Duodenal mucosa (tissue), 2 donors: ENCODE measurements at regions not wholly inside any gene's neighbourhood (a gene's known extent, or its start where the extent isn't known, plus 50 kb on each side); places are given as distances from the start of the nearest gene placed in this dataset.
"Not testable (repeated sequence)": the region's sequence is repeated elsewhere in the genome, so short reads cannot be mapped to it uniquely, and the experiment has no call there.

ENCODE experiments used
- H3K27ac ChIP-seq: one replicate; pipeline ENCODE4 v1.7.0; 2013; ENCODE audit warnings: low read depth, low read length
- H3K27me3 ChIP-seq, 2 donors: one replicate each; pipeline ENCODE4 v1.7.0; 2013; ENCODE audit warnings: low read length in 2 of 2, control low read depth in 1 of 2; ENCODE audit not compliant: insufficient read depth in 2 of 2, control insufficient read depth in 1 of 2
- H3K36me3 ChIP-seq, 2 donors: one replicate each; pipeline ENCODE4 v1.7.0; 2013; ENCODE audit warnings: low read length in 2 of 2, control low read depth in 1 of 2; ENCODE audit not compliant: insufficient read depth in 2 of 2, control insufficient read depth in 1 of 2
- H3K4me1 ChIP-seq, 2 donors: one replicate each; pipeline ENCODE4 v1.7.0; 2013; ENCODE audit warnings: low read length in 2 of 2, control low read depth in 1 of 2; ENCODE audit not compliant: insufficient read depth in 2 of 2, control insufficient read depth in 1 of 2
- H3K4me3 ChIP-seq, 2 donors: one replicate each; pipeline ENCODE4 v1.7.0; 2013; ENCODE audit warnings: low read length in 2 of 2, low read depth in 1 of 2
- H3K9ac ChIP-seq, 2 donors: one replicate each; pipeline ENCODE4 v1.7.0; 2013; ENCODE audit warnings: low read length in 2 of 2, low read depth in 1 of 2
- H3K9me3 ChIP-seq, 2 donors: one replicate each; pipeline ENCODE4 v1.7.0; 2013; ENCODE audit warnings: low read length in 2 of 2, control low read depth in 1 of 2; ENCODE audit not compliant: control insufficient read depth in 1 of 2

- no peak overlapping the region for H3K27ac ChIP-seq
Measured at GRCh38 chr7:52168085-52168484, 851.5 kb upstream of the COBL start.

GRCh38 chr7:52163311-52163710 lies 846.7 kb upstream of the COBL start:
- Histone ChIP-seq H3K27me3 (no peaks in the 10 kb centered on the region), H3K4me3 (no peak overlapping the region)

More at GRCh38 chr7:52168085-52168484, 851.5 kb upstream of the COBL start:
- Histone ChIP-seq H3K36me3 (no peaks in the 10 kb centered on the region), H3K27me3 (no peaks in the 10 kb centered on the region), H3K4me1 (no peaks in the 10 kb centered on the region), H3K9ac (no peak overlapping the region), H3K9me3 (no peaks in the 10 kb centered on the region), H3K4me3 (no peak overlapping the region)

GRCh38 chr7:52161483-52161882 lies 844.9 kb upstream of the COBL start:
- Histone ChIP-seq H3K9ac (no peak overlapping the region), H3K27ac (no peak overlapping the region), H3K36me3 (no peaks in the 10 kb centered on the region), H3K4me1 (no peaks in the 10 kb centered on the region), H3K27me3 (no peaks in the 10 kb centered on the region), H3K9me3 (no peaks in the 10 kb centered on the region), H3K4me3 (no peak overlapping the region)

More at GRCh38 chr7:52163311-52163710, 846.7 kb upstream of the COBL start:
- no peaks in the 10 kb centered on the region for H3K36me3 ChIP-seq
- no peaks in the 10 kb centered on the region for H3K4me1 ChIP-seq
- no peak overlapping the region for H3K27ac ChIP-seq
- no peak overlapping the region for H3K9ac ChIP-seq
- H3K9me3 ChIP-seq: no peaks in the 10 kb centered on the region

- not testable (repeated sequence) for H3K27ac ChIP-seq
Measured at GRCh38 chr7:52159421-52159820, 842.8 kb upstream of the COBL start.

GRCh38 chr7:52154382-52154781 lies 837.8 kb upstream of the COBL start:
- Histone ChIP-seq H3K4me3 (no peak overlapping the region), H3K4me1 (peaks cover 0 to 7% of the 10 kb centered on the region in 2 donors), H3K36me3 (no peaks in the 10 kb centered on the region), H3K27ac (no peak overlapping the region), H3K27me3 (no peaks in the 10 kb centered on the region), H3K9ac (no peak overlapping the region), H3K9me3 (no peaks in the 10 kb centered on the region)

More at GRCh38 chr7:52159421-52159820, 842.8 kb upstream of the COBL start:
- H3K4me1 ChIP-seq, H3K36me3 ChIP-seq, H3K27me3 ChIP-seq, H3K4me3 ChIP-seq, H3K9ac ChIP-seq, H3K9me3 ChIP-seq: not testable (repeated sequence)

- no peak overlapping the region for H3K9ac ChIP-seq
- H3K4me3 ChIP-seq: no peak overlapping the region
- no peak overlapping the region for H3K27ac ChIP-seq
- H3K27me3 ChIP-seq: no peaks in the 10 kb centered on the region
- no peaks in the 10 kb centered on the region for H3K36me3 ChIP-seq
- H3K4me1 ChIP-seq: peaks cover 0 to 26% of the 10 kb centered on the region in 2 donors
- no peaks in the 10 kb centered on the region for H3K9me3 ChIP-seq
Measured at GRCh38 chr7:52151559-52151958, 835.0 kb upstream of the COBL start.

- no peak overlapping the region for H3K27ac ChIP-seq
Measured at GRCh38 chr7:52150952-52151351, 834.3 kb upstream of the COBL start.

GRCh38 chr7:52146871-52147634 lies 830.4 kb upstream of the COBL start:
- no peak overlapping the region for H3K9ac ChIP-seq

More at GRCh38 chr7:52150952-52151351, 834.3 kb upstream of the COBL start:
- Histone ChIP-seq H3K9ac (no peak overlapping the region), H3K27me3 (no peaks in the 10 kb centered on the region), H3K9me3 (no peaks in the 10 kb centered on the region), H3K36me3 (no peaks in the 10 kb centered on the region), H3K4me1 (peaks cover 0 to 26% of the 10 kb centered on the region in 2 donors), H3K4me3 (no peak overlapping the region)

GRCh38 chr7:52143219-52143618 lies 826.6 kb upstream of the COBL start:
- Histone ChIP-seq H3K27me3 (no peaks in the 10 kb centered on the region), H3K36me3 (no peaks in the 10 kb centered on the region), H3K4me3 (no peak overlapping the region)

More at GRCh38 chr7:52146871-52147634, 830.4 kb upstream of the COBL start:
- Histone ChIP-seq H3K27ac (no peak overlapping the region), H3K27me3 (no peaks in the 10 kb centered on the region), H3K4me1 (peaks cover 0 to 26% of the 10 kb centered on the region in 2 donors), H3K36me3 (no peaks in the 10 kb centered on the region), H3K4me3 (no peak overlapping the region), H3K9me3 (no peaks in the 10 kb centered on the region)

GRCh38 chr7:52140851-52141250 lies 824.2 kb upstream of the COBL start:
- no peak overlapping the region for H3K4me3 ChIP-seq
- no peaks in the 10 kb centered on the region for H3K36me3 ChIP-seq
- H3K27me3 ChIP-seq: no peaks in the 10 kb centered on the region
- H3K4me1 ChIP-seq: peaks cover 0 to 8% of the 10 kb centered on the region in 2 donors
- H3K9me3 ChIP-seq: peaks cover 2 to 3% of the 10 kb centered on the region in 2 donors
- no peak overlapping the region for H3K9ac ChIP-seq
- H3K27ac ChIP-seq: no peak overlapping the region

More at GRCh38 chr7:52143219-52143618, 826.6 kb upstream of the COBL start:
- Histone ChIP-seq H3K9ac (no peak overlapping the region), H3K4me1 (peaks cover 0 to 15% of the 10 kb centered on the region in 2 donors), H3K27ac (no peak overlapping the region), H3K9me3 (no peaks in the 10 kb centered on the region)
